GM23338 (cell line): ENCODE measurements at regions not wholly inside any gene's neighbourhood (a gene's known extent, or its start where the extent isn't known, plus 50 kb on each side); places are given as distances from the start of the nearest gene placed in this dataset.

Experiments used
- ATAC-seq: fragments of 200-7000 bp; cut with Tn5 transposase; 3 replicates; pipeline ENCODE4 v1.9.1; 2020
- DNase-seq: peaks from one replicate; pipeline ENCODE4 v3.0.0-alpha.2; 2015; ENCODE audit warnings: low spot score
- H2AFZ ChIP-seq: fragments of 200-600 bp; sonication (generic); 2 replicates; pipeline ENCODE4 v1.8.0; 2016; ENCODE audit warnings: antibody characterized with exemption, mild to moderate bottlenecking, moderate library complexity
- H3F3A ChIP-seq: fragments of 200-600 bp; sonication (generic); replicated peaks from 2 replicates; pipeline ENCODE4 v1.8.0; 2017; ENCODE audit warnings: antibody characterized with exemption, mixed run types, low read depth
- H3K27ac ChIP-seq: fragments of 200-600 bp; sonication (generic); 2 replicates; pipeline ENCODE4 v1.6.1; 2016; ENCODE audit warnings: low read depth
- H3K27me3 ChIP-seq: fragments of 200-600 bp; sonication (generic); 2 replicates; pipeline ENCODE4 v1.8.0; 2016; ENCODE audit warnings: mild to moderate bottlenecking, mixed run types, moderate library complexity; ENCODE audit not compliant: insufficient read depth
- H3K36me3 ChIP-seq: fragments of 200-600 bp; sonication (generic); 2 replicates; pipeline ENCODE4 v1.8.0; 2016; ENCODE audit warnings: mild to moderate bottlenecking; ENCODE audit not compliant: insufficient read depth
- H3K4me1 ChIP-seq: fragments of 200-600 bp; sonication (generic); 2 replicates; pipeline ENCODE4 v1.8.0; 2016; ENCODE audit warnings: mild to moderate bottlenecking, moderate library complexity; ENCODE audit not compliant: insufficient read depth
- H3K4me2 ChIP-seq: fragments of 200-600 bp; sonication (generic); 2 replicates; pipeline ENCODE4 v1.7.1; 2017; ENCODE audit warnings: mixed run types
- H3K4me3 ChIP-seq: fragments of 200-600 bp; sonication (generic); 2 replicates; pipeline ENCODE4 v1.6.1; 2016; ENCODE audit warnings: mixed run types
- H3K79me2 ChIP-seq: fragments of 200-600 bp; sonication (generic); replicated peaks from 2 replicates; pipeline ENCODE4 v1.8.0; 2017; ENCODE audit warnings: mild to moderate bottlenecking; ENCODE audit not compliant: insufficient read depth
- H3K9me2 ChIP-seq: fragments of 200-600 bp; sonication (generic); 2 replicates; pipeline ENCODE4 v1.8.0; 2017; ENCODE audit not compliant: insufficient read depth
- H4K20me1 ChIP-seq: fragments of 200-600 bp; sonication (generic); replicated peaks from 2 replicates; pipeline ENCODE4 v1.8.0; 2017; ENCODE audit warnings: mild to moderate bottlenecking; ENCODE audit not compliant: insufficient read depth
- H3K27ac Mint-ChIP-seq: 2 replicates; pipeline ENCODE4 v1.8.0; 2020; ENCODE audit warnings: inconsistent platforms, mild to moderate bottlenecking, moderate library complexity, mixed read lengths
- H3K27me3 Mint-ChIP-seq: 3 replicates; pipeline ENCODE4 v1.8.0; 2022; ENCODE audit warnings: low read depth, mild to moderate bottlenecking, moderate library complexity, mixed read lengths, inconsistent platforms; ENCODE audit not compliant: insufficient read depth, poor library complexity
- H3K36me3 Mint-ChIP-seq: 3 replicates; pipeline ENCODE4 v1.8.0; 2021; ENCODE audit warnings: low read depth, mild to moderate bottlenecking, inconsistent platforms, moderate library complexity, mixed read lengths
- H3K4me1 Mint-ChIP-seq: 3 replicates; pipeline ENCODE4 v1.8.0; 2020; ENCODE audit warnings: mild to moderate bottlenecking, inconsistent platforms, mixed read lengths
- H3K4me3 Mint-ChIP-seq: 3 replicates; pipeline ENCODE4 v1.8.0; 2021; ENCODE audit warnings: moderate library complexity, mild to moderate bottlenecking, inconsistent platforms, mixed read lengths
- H3K9me3 Mint-ChIP-seq: 3 replicates; pipeline ENCODE4 v1.8.0; 2020; ENCODE audit warnings: moderate library complexity, mild to moderate bottlenecking, inconsistent platforms, mixed read lengths
- CREB1 ChIP-seq: fragments of 250-450 bp; sonication (Bioruptor Pico); IDR thresholded peaks from 2 replicates; pipeline ENCODE4 v1.5.0; 2020; ENCODE audit warnings: low read depth, mild to moderate bottlenecking, moderate library complexity
- CTCF ChIP-seq, 2 experiments: fragments of 200-600 bp in 1 of 2; sonication (generic) in 1 of 2; conservative IDR thresholded peaks; 2 replicates each; pipeline versions ENCODE4 v1.5.1 to v1.6.1; 2016 to 2017; ENCODE audit warnings: antibody characterized with exemption in 2 of 2, low read depth in 2 of 2, mild to moderate bottlenecking in 2 of 2, moderate library complexity in 1 of 2
- EZH2phosphoT487 ChIP-seq: fragments of 200-600 bp; sonication (generic); IDR thresholded peaks from one replicate; pipeline ENCODE4 v1.8.1; 2018; ENCODE audit warnings: antibody characterized with exemption; ENCODE audit not compliant: unreplicated experiment
- JUNB ChIP-seq: IDR thresholded peaks from one replicate; pipeline ENCODE4 v1.6.1; 2016; ENCODE audit warnings: antibody characterized with exemption; ENCODE audit not compliant: unreplicated experiment
- POLR2AphosphoS5 ChIP-seq: IDR thresholded peaks from 2 replicates; pipeline ENCODE4 v1.6.1; 2016; ENCODE audit warnings: antibody characterized with exemption, low read depth
- STAT1 ChIP-seq: IDR thresholded peaks from one replicate; pipeline ENCODE4 v1.6.1; 2016; ENCODE audit warnings: antibody characterized with exemption; ENCODE audit not compliant: unreplicated experiment
- ZNF114 ChIP-seq: fragments of 250-450 bp; sonication (Bioruptor Pico); IDR thresholded peaks from 2 replicates; pipeline ENCODE4 v1.5.0; 2020; ENCODE audit warnings: mild to moderate bottlenecking, moderate library complexity
- ZNF462 ChIP-seq: fragments of 250-450 bp; sonication (Bioruptor Pico); IDR thresholded peaks from 2 replicates; pipeline ENCODE4 v1.5.0; 2020; ENCODE audit warnings: mild to moderate bottlenecking, moderate library complexity

GRCh38 chrX:20412871-20413486 is 146.3 kb upstream of the RPS6KA3 start (continued):
- no peak for TF ChIP-seq ZNF462

GRCh38 chrX:20410540-20410939 is 143.8 kb upstream of the RPS6KA3 start:
- Histone ChIP-seq H4K20me1 (no peaks in the 10 kb centered on the region), H3K4me1 (no peaks in the 10 kb centered on the region), H3F3A (no peaks in the 10 kb centered on the region), H2AFZ (no peak overlapping the region), H3K36me3 (no peaks in the 10 kb centered on the region), H3K27ac (no peak overlapping the region), H3K27me3 (no peaks in the 10 kb centered on the region), H3K79me2 (no peaks in the 10 kb centered on the region), H3K9me2 (no peaks in the 10 kb centered on the region), H3K4me2 (no peak overlapping the region), H3K4me3 (no peak overlapping the region)
- H3K9me3 Mint-ChIP-seq = no peaks in the 10 kb centered on the region
- H3K4me1 Mint-ChIP-seq = no peaks in the 10 kb centered on the region
- no peak for TF ChIP-seq CTCF (conservative IDR thresholded peaks at IDR 0.05; ENCODE audit: low read depth in 2 of 2)
- TF ChIP-seq ZNF462 = no peak
- TF ChIP-seq CREB1 (CRISPR knock-in tag) = no peak
- no peak for TF ChIP-seq STAT1
- no peak for TF ChIP-seq ZNF114 (CRISPR knock-in tag)
- no peak for TF ChIP-seq EZH2phosphoT487
- no peak for TF ChIP-seq JUNB
- TF ChIP-seq POLR2AphosphoS5 = no peak
- H3K36me3 Mint-ChIP-seq = no peaks in the 10 kb centered on the region
- DNase-seq = no peak
- no peak overlapping the region for H3K27ac Mint-ChIP-seq
- H3K4me3 Mint-ChIP-seq = no peak overlapping the region
- no peaks in the 10 kb centered on the region for H3K27me3 Mint-ChIP-seq
- ATAC-seq = no peak
